H1 (cell line): ENCODE measurements at regions not wholly inside any gene's neighbourhood (a gene's known extent, or its start where the extent isn't known, plus 50 kb on each side); places are given as distances from the start of the nearest gene placed in this dataset.

Experiments used
- CTCF ChIA-PET: fragments of 300-600 bp; sonication (Branson Sonifier 250); formaldehyde crosslinking; loops from one replicate; lab custom pipeline; 2021; ENCODE audit not compliant: partially characterized antibody; lab: Charles Lee
- POLR2A ChIA-PET: fragments of 300-600 bp; sonication (Branson Sonifier 250); formaldehyde crosslinking; loops from one replicate; lab custom pipeline; 2021; ENCODE audit warnings: inconsistent platforms; ENCODE audit not compliant: partially characterized antibody; lab: Charles Lee
- DNase-seq, 2 experiments: peaks; one replicate each; pipeline versions ENCODE4 v3.0.0 to v3.0.0-alpha.2; 2010 to 2022; ENCODE audit warnings: low spot score in 2 of 2, low read depth in 1 of 2, mixed read lengths in 1 of 2
- FAIRE-seq: peaks from 2 replicates; lab custom pipeline; 2011; peaks lifted over from hg19 to GRCh38; lab: Jason Lieb, UNC
- H2AFZ ChIP-seq: 2 replicates; pipeline ENCODE4 v1.8.1; 2012; ENCODE audit warnings: low read length, inconsistent platforms
- H2AK5ac ChIP-seq: 2 replicates; pipeline ENCODE4 v1.6.1; 2013; ENCODE audit warnings: low read depth, low read length
- H2BK120ac ChIP-seq: replicated peaks from 2 replicates; pipeline ENCODE3; 2013; ENCODE audit warnings: low read depth, low read length, inconsistent platforms
- H2BK12ac ChIP-seq: 2 replicates; pipeline ENCODE4 v1.6.1; 2013; ENCODE audit warnings: low read depth, low read length
- H2BK15ac ChIP-seq: 2 replicates; pipeline ENCODE4 v1.6.1; 2013; ENCODE audit warnings: low read length
- H2BK20ac ChIP-seq: 2 replicates; pipeline ENCODE4 v1.6.1; 2013; ENCODE audit warnings: low read length
- H2BK5ac ChIP-seq: 2 replicates; pipeline ENCODE4 v1.6.1; 2013; ENCODE audit warnings: low read depth, low read length
- H3K14ac ChIP-seq: 2 replicates; pipeline ENCODE4 v1.6.1; 2013; ENCODE audit warnings: inconsistent platforms; ENCODE audit not compliant: insufficient read length
- H3K18ac ChIP-seq: 2 replicates; pipeline ENCODE4 v1.6.1; 2013; ENCODE audit warnings: low read length; ENCODE audit errors: extremely low read depth
- H3K23ac ChIP-seq: 2 replicates; pipeline ENCODE4 v1.6.1; 2013; ENCODE audit warnings: inconsistent platforms; ENCODE audit not compliant: insufficient read length
- H3K23me2 ChIP-seq: 2 replicates; pipeline ENCODE4 v1.6.1; 2013; ENCODE audit warnings: low read depth, low read length
- H3K27ac ChIP-seq: 2 replicates; pipeline ENCODE4 v1.6.1; 2011; ENCODE audit warnings: low read depth, low read length, inconsistent platforms
- H3K27me3 ChIP-seq, 4 experiments: replicated peaks in 1 of 4; 1 replicate in 1 of 4; 2 replicates in 3 of 4; pipeline versions ENCODE4 v1.6.1 to v1.8.1; 2011 to 2013; ENCODE audit warnings: low read length in 3 of 4, mild to moderate bottlenecking in 3 of 4, inconsistent platforms in 2 of 4, mixed read lengths in 2 of 4, moderate library complexity in 1 of 4; ENCODE audit not compliant: control insufficient read depth in 3 of 4, insufficient read depth in 3 of 4; ENCODE audit errors: extremely low read depth in 1 of 4
- H3K36me3 ChIP-seq, 4 experiments: 2 replicates each; pipeline versions ENCODE4 v1.6.1 to v1.8.1; 2011 to 2013; ENCODE audit warnings: mild to moderate bottlenecking in 4 of 4, low read length in 3 of 4, moderate library complexity in 2 of 4, control low read depth in 1 of 4, inconsistent platforms in 1 of 4; ENCODE audit not compliant: insufficient read depth in 4 of 4, control insufficient read depth in 2 of 4
- H3K4ac ChIP-seq: replicated peaks from 2 replicates; pipeline ENCODE3; 2013; ENCODE audit warnings: low read length, low read depth, mixed read lengths, inconsistent platforms; ENCODE audit not compliant: insufficient read length
- H3K4me1 ChIP-seq, 4 experiments: replicated peaks in 1 of 4; 1 replicate in 1 of 4; 2 replicates in 3 of 4; pipeline versions ENCODE4 v1.6.1 to v1.8.1; 2011 to 2013; ENCODE audit warnings: low read length in 3 of 4, inconsistent platforms in 2 of 4, mixed read lengths in 1 of 4; ENCODE audit not compliant: insufficient read depth in 4 of 4, control insufficient read depth in 3 of 4
- H3K4me2 ChIP-seq, 2 experiments: 2 replicates each; pipeline versions ENCODE4 v1.6.1 to v1.8.1; 2011 to 2013; ENCODE audit warnings: low read depth in 2 of 2, low read length in 2 of 2, control low read depth in 1 of 2, inconsistent platforms in 1 of 2, mild to moderate bottlenecking in 1 of 2; ENCODE audit not compliant: insufficient read depth in 1 of 2
- H3K4me3 ChIP-seq, 4 experiments: fragments of 200-600, 300-600 bp in 1 of 4; sonication (generic), shearing (Covaris generic), sonication (Bioruptor Twin) in 1 of 4; 2 replicates each; pipeline versions ENCODE4 v1.5.1 to v1.8.1; 2011 to 2016; ENCODE audit warnings: low read length in 4 of 4, low read depth in 3 of 4, control low read depth in 2 of 4, inconsistent platforms in 2 of 4, mild to moderate bottlenecking in 2 of 4, mixed read lengths in 1 of 4, moderate library complexity in 1 of 4; ENCODE audit not compliant: insufficient read depth in 2 of 4; ENCODE audit errors: extremely low read depth in 1 of 4
- H3K56ac ChIP-seq: replicated peaks from 2 replicates; pipeline ENCODE3; 2013; ENCODE audit warnings: low read depth, mild to moderate bottlenecking, mixed read lengths, low read length, inconsistent platforms; ENCODE audit not compliant: insufficient read length
- H3K79me1 ChIP-seq: 2 replicates; pipeline ENCODE4 v1.6.1; 2013; ENCODE audit warnings: low read depth, low read length, control low read depth
- H3K79me2 ChIP-seq, 2 experiments: 2 replicates each; pipeline versions ENCODE4 v1.6.1 to v1.8.1; 2012 to 2013; ENCODE audit warnings: low read length in 2 of 2, mild to moderate bottlenecking in 2 of 2, inconsistent platforms in 1 of 2; ENCODE audit not compliant: insufficient read depth in 2 of 2, control insufficient read depth in 1 of 2
- H3K9ac ChIP-seq, 4 experiments: replicated peaks in 1 of 4; 1 replicate in 1 of 4; 2 replicates in 3 of 4; pipeline versions ENCODE4 v1.6.1 to v1.8.1; 2011 to 2013; ENCODE audit warnings: low read depth in 3 of 4, low read length in 3 of 4, control low read depth in 2 of 4, mild to moderate bottlenecking in 2 of 4, moderate library complexity in 2 of 4, inconsistent platforms in 1 of 4; ENCODE audit errors: extremely low read depth in 1 of 4
- H3K9me3 ChIP-seq, 2 experiments: 2 replicates each; pipeline versions ENCODE4 v1.6.1 to v1.8.1; 2012 to 2013; ENCODE audit warnings: mild to moderate bottlenecking in 2 of 2, moderate library complexity in 2 of 2, control low read depth in 1 of 2, inconsistent platforms in 1 of 2, low read depth in 1 of 2, low read length in 1 of 2, mixed read lengths in 1 of 2; ENCODE audit not compliant: insufficient read depth in 2 of 2
- H4K20me1 ChIP-seq, 2 experiments: replicated peaks in 1 of 2; 2 replicates each; pipeline versions ENCODE3 to v1.8.1; 2011 to 2013; ENCODE audit warnings: inconsistent platforms in 2 of 2, low read length in 2 of 2, mild to moderate bottlenecking in 1 of 2; ENCODE audit not compliant: insufficient read depth in 2 of 2, control insufficient read depth in 1 of 2
- H4K5ac ChIP-seq: 2 replicates; pipeline ENCODE4 v1.6.1; 2013; ENCODE audit warnings: low read length, low read depth, mixed read lengths, inconsistent platforms; ENCODE audit not compliant: insufficient read length
- H4K8ac ChIP-seq: 2 replicates; pipeline ENCODE4 v1.8.0; 2013; ENCODE audit warnings: mild to moderate bottlenecking, moderate library complexity, low read length, inconsistent platforms; ENCODE audit not compliant: insufficient read depth; ENCODE audit errors: extremely low read depth
- H4K91ac ChIP-seq: replicated peaks from 2 replicates; pipeline ENCODE3; 2013; ENCODE audit warnings: low read length, mixed read lengths, inconsistent platforms; ENCODE audit not compliant: insufficient read length
- BCL11A ChIP-seq, 2 experiments: IDR thresholded peaks; one replicate each; pipeline ENCODE4 v1.6.1; 2011; ENCODE audit warnings: low read depth in 2 of 2, low read length in 2 of 2, mild to moderate bottlenecking in 2 of 2
- EZH2 ChIP-seq: fragments of 200-600 bp; sonication (generic); IDR thresholded peaks from 2 replicates; pipeline ENCODE4 v1.7.1; 2012; ENCODE audit warnings: low read depth, mild to moderate bottlenecking, moderate library complexity, low read length, inconsistent platforms; ENCODE audit not compliant: severe bottlenecking
- HDAC2 ChIP-seq, 2 experiments: fragments of 300-600 bp in 1 of 2; sonication (generic) in 1 of 2; IDR thresholded peaks; 2 replicates each; pipeline ENCODE4 v1.6.1; 2011 to 2012; ENCODE audit warnings: low read depth in 2 of 2, low read length in 2 of 2, mild to moderate bottlenecking in 2 of 2, moderate library complexity in 2 of 2, borderline replicate concordance in 1 of 2, inconsistent platforms in 1 of 2
- MAFK ChIP-seq: IDR thresholded peaks from 2 replicates; pipeline ENCODE4 v1.6.1; 2012; ENCODE audit warnings: low read depth, mild to moderate bottlenecking, improper control_type of control experiment, low read length
- TAF1 ChIP-seq: IDR thresholded peaks from 2 replicates; pipeline ENCODE4 v1.6.1; 2011; ENCODE audit warnings: mild to moderate bottlenecking, low read depth, low read length
- WGBS, 2 experiments: shearing (Covaris generic) in 1 of 2; methylation state at CpG; one replicate each; pipeline versions ENCODE4 v1.1.6 to v1.1.7; 2013 to 2015; ENCODE audit warnings: low lambda C conversion rate in 2 of 2, mixed read lengths in 2 of 2, inconsistent platforms in 1 of 2, low coverage in 1 of 2, missing lambda C conversion rate in 1 of 2; ENCODE audit not compliant: insufficient replicate concordance in 2 of 2, insufficient coverage in 1 of 2, insufficient read length in 1 of 2; ENCODE audit errors: extremely low coverage in 1 of 2, missing lambda C conversion rate in 1 of 2; 5-methylcytosine and 5-hydroxymethylcytosine counted together
- TF ChIP-seq, protein P1 (sequence below): IDR thresholded peaks from 2 replicates; pipeline ENCODE4 v1.6.1; 2011; ENCODE audit warnings: low read length, improper control_type of control experiment
- TF ChIP-seq, protein P2 (sequence below): IDR thresholded peaks from 2 replicates; pipeline ENCODE4 v1.6.1; 2012; ENCODE audit warnings: low read length, inconsistent platforms

DNA sequence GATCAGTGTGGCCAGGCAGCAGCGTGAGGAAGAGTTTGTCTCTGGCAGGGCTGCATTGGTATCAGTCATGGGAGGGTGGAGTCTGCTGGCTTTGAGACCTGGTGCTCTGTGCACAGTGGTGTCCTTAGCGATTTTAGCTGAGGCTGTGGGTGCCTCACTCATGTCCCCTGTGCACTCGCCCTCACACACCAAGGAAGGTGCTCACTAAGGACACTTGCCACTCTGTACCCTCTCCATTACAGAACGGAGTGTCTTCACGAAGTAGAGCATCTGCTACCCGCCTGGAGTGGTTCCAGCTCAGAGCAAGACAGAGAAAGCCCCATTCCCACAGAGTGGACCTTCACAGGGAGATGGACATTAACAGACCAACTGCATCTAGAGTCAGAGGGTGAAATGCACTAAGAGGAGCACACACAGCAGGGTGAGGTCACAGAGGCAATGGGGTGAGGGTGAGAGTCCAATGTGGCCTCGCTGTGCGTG, 117.9 kb downstream of the MATN1 start:
- Histone ChIP-seq H4K91ac (no peak overlapping the region), H3K56ac (no peak overlapping the region), H3K27ac (no peak overlapping the region), H2AK5ac (no peak overlapping the region), H4K5ac (no peak overlapping the region), H2BK12ac (no peak overlapping the region), H3K14ac (no peak overlapping the region), H2BK120ac (no peak overlapping the region), H2AFZ (no peak overlapping the region), H2BK15ac (no peak overlapping the region; the same call in 1 of the 2 replicates), H4K8ac (0 out of 2 replicates have a peak overlapping the region, but pooled peaks have one; percentile 43), H3K9ac (no peak overlapping the region), H3K27me3 (no peaks in the 10 kb centered on the region), H2BK5ac (no peak overlapping the region), H3K4ac (no peak overlapping the region), H4K20me1 (no peaks in the 10 kb centered on the region), H3K23me2 (no peaks in the 10 kb centered on the region), H2BK20ac (0 out of 2 replicates have a peak overlapping the region, but pooled peaks have one; percentile 13), H3K36me3 (no peaks in the 10 kb centered on the region), H3K23ac (no peak overlapping the region), H3K79me1 (no peaks in the 10 kb centered on the region), H3K4me1 (no peaks in the 10 kb centered on the region; a peak in 1 of 7 replicates), H3K9me3 (no peaks in the 10 kb centered on the region), H3K4me2 (no peak overlapping the region), H3K18ac (no peak overlapping the region), H3K79me2 (no peaks in the 10 kb centered on the region), H3K4me3 (no peak overlapping the region)
- FAIRE-seq, result no peak
- no peak for DNase-seq
- CTCF ChIA-PET, result no interaction called here
- 84% methylated on average over 8 of the region's 8 CpGs; no CpG with 5 or more reads in 1 of the 2 experiments for WGBS, 2 experiments
- POLR2A ChIA-PET, result no interaction called here
- TF ChIP-seq EZH2 (no peak), HDAC2 (IDR thresholded peaks at IDR 0.05; ENCODE audit: borderline replicate concordance in 1 of 2, low read depth in 2 of 2, low read length in 2 of 2) (no peak), TAF1 (no peak), MAFK (no peak), BCL11A (IDR thresholded peaks at IDR 0.05; ENCODE audit: low read depth in 2 of 2, low read length in 2 of 2) (no peak)
- TF ChIP-seq, protein P1, sequence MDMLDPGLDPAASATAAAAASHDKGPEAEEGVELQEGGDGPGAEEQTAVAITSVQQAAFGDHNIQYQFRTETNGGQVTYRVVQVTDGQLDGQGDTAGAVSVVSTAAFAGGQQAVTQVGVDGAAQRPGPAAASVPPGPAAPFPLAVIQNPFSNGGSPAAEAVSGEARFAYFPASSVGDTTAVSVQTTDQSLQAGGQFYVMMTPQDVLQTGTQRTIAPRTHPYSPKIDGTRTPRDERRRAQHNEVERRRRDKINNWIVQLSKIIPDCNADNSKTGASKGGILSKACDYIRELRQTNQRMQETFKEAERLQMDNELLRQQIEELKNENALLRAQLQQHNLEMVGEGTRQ, result no peak
- TF ChIP-seq, protein P2, sequence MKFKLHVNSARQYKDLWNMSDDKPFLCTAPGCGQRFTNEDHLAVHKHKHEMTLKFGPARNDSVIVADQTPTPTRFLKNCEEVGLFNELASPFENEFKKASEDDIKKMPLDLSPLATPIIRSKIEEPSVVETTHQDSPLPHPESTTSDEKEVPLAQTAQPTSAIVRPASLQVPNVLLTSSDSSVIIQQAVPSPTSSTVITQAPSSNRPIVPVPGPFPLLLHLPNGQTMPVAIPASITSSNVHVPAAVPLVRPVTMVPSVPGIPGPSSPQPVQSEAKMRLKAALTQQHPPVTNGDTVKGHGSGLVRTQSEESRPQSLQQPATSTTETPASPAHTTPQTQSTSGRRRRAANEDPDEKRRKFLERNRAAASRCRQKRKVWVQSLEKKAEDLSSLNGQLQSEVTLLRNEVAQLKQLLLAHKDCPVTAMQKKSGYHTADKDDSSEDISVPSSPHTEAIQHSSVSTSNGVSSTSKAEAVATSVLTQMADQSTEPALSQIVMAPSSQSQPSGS, result no peak
